ENCODE measurements at regions not wholly inside any gene's neighbourhood (a gene's known extent, or its start where the extent isn't known, plus 50 kb on each side); places are given as distances from the start of the nearest gene placed in this dataset.

DNA sequence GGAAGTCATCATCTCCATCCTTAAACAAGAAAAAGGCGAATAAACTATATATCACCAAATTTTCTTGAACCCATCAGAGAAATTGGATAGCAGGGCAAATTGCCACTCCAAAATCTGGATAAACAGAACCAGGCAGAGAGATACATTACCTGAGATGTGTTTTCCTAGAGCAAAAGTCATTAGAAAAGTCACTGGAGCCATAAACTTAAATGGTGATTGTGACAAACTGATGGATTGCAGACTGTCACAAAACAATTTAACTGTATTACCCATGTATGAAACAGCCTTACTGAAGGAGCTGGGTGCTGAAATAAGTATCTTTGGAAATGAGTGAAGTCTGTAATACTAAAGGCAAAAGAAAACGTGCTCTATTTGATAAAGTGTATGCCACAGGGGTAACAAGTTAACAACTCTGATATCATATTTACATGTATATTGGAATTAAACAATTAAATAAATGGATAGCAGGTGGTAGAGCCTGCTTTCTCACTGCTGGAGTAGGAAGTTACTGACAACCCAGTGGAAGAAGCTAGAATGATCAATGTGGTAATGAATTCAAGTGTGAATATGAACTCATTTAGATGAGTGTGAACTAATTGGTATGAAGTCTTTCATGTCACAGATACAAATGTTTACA lies 186.9 kb downstream of the LMBRD1 start:
- Histone ChIP-seq H3K9me2 (replicated peaks; ENCODE audit: control insufficient read depth, low read length) (no peaks in the 10 kb centered on the region), H3K27me3 (ENCODE audit: control insufficient read depth, low read length) (no peaks in the 10 kb centered on the region), H3K79me2 (ENCODE audit: control insufficient read depth, low read length) (no peaks in the 10 kb centered on the region), H3F3A (ENCODE audit: control insufficient read depth, insufficient read depth) (no peaks in the 10 kb centered on the region), H3K4me3 (ENCODE audit: low read length) (no peak overlapping the region), H3K9me3 (ENCODE audit: control insufficient read depth, insufficient read depth, low read length) (no peaks in the 10 kb centered on the region), H3K4me2 (ENCODE audit: low read length) (no peak overlapping the region), H4K20me1 (ENCODE audit: control insufficient read depth, insufficient read depth, low read depth, low read length) (no peaks in the 10 kb centered on the region), H3K36me3 (ENCODE audit: control insufficient read depth, low read length) (no peaks in the 10 kb centered on the region), H3K27ac (ENCODE audit: low read depth, low read length) (no peak overlapping the region), H3K4me1 (ENCODE audit: control insufficient read depth, low read length) (no peaks in the 10 kb centered on the region)
- no peak for TF ChIP-seq EZH2phosphoT487 (IDR thresholded peaks at IDR 0.05; ENCODE audit: borderline replicate concordance, low read length)
- TF ChIP-seq, protein P1, sequence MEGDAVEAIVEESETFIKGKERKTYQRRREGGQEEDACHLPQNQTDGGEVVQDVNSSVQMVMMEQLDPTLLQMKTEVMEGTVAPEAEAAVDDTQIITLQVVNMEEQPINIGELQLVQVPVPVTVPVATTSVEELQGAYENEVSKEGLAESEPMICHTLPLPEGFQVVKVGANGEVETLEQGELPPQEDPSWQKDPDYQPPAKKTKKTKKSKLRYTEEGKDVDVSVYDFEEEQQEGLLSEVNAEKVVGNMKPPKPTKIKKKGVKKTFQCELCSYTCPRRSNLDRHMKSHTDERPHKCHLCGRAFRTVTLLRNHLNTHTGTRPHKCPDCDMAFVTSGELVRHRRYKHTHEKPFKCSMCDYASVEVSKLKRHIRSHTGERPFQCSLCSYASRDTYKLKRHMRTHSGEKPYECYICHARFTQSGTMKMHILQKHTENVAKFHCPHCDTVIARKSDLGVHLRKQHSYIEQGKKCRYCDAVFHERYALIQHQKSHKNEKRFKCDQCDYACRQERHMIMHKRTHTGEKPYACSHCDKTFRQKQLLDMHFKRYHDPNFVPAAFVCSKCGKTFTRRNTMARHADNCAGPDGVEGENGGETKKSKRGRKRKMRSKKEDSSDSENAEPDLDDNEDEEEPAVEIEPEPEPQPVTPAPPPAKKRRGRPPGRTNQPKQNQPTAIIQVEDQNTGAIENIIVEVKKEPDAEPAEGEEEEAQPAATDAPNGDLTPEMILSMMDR (IDR thresholded peaks at IDR 0.05; ENCODE audit: low read depth, low read length, poor library complexity, severe bottlenecking) = no peak

DNA sequence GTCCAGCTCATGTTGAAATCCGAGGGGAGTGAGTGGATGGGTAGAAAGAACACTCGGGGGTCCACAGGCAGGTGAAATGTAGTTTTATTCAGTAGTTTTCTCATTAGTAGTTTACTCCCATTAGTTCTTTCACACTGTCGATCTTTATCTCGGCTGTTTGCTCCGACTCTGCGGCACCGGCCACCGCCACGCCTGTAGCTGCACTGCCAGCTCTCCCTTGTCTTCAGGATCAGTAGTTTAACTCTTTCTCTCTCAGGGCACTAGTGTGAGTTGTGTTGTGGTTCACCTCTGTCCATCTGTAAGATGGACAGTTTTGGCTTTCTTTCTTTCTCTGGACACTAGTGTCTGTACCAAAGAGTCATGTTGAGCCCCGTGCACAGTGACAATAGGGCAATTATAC lies 195.7 kb downstream of the LMBRD1 start:
- TF ChIP-seq, protein P1 (IDR thresholded peaks at IDR 0.05; ENCODE audit: low read depth, low read length, poor library complexity, severe bottlenecking) = no peak
- TF ChIP-seq EZH2phosphoT487 (IDR thresholded peaks at IDR 0.05; ENCODE audit: borderline replicate concordance, low read length) = no peak
- no peaks in the 10 kb centered on the region for H3K4me1 ChIP-seq (ENCODE audit: control insufficient read depth, low read length)
- no peaks in the 10 kb centered on the region for H3K36me3 ChIP-seq (ENCODE audit: control insufficient read depth, low read length)
- H3K4me2 ChIP-seq (ENCODE audit: low read length) = no peak overlapping the region
- no peak overlapping the region for H3K4me3 ChIP-seq (ENCODE audit: low read length)
- H3K27me3 ChIP-seq (ENCODE audit: control insufficient read depth, low read length) = no peaks in the 10 kb centered on the region
- H3K27ac ChIP-seq (ENCODE audit: low read depth, low read length) = no peak overlapping the region
- H3K9me3 ChIP-seq (ENCODE audit: control insufficient read depth, insufficient read depth, low read length) = no peaks in the 10 kb centered on the region
- H3K79me2 ChIP-seq (ENCODE audit: control insufficient read depth, low read length) = no peaks in the 10 kb centered on the region
- no peaks in the 10 kb centered on the region for H4K20me1 ChIP-seq (ENCODE audit: control insufficient read depth, insufficient read depth, low read depth, low read length)
- H3F3A ChIP-seq (ENCODE audit: control insufficient read depth, insufficient read depth) = no peaks in the 10 kb centered on the region
- no peaks in the 10 kb centered on the region for H3K9me2 ChIP-seq (replicated peaks; ENCODE audit: control insufficient read depth, low read length)

DNA sequence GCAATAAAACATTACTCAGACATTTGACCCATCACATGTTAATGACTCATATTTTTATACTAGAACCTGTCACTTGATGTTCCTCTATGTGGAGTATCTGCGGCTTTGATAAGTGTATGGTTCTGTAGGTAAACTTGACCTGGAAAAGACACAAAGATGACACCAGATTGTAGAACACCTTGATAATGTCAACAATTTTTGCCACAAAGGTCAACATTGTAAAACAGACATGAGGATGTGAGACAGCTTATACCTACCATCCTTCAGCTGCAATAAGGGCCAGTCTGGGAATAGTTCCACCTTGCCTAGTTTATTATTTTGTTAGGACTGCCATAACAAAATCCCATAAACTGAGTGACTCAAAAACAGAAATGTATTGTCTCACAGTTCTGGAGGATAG lies 202.4 kb downstream of the LMBRD1 start:
- H3K4me2 ChIP-seq (ENCODE audit: low read length) = no peak overlapping the region
- H3K9me2 ChIP-seq (replicated peaks; ENCODE audit: control insufficient read depth, low read length) = no peaks in the 10 kb centered on the region
- H3K27ac ChIP-seq (ENCODE audit: low read depth, low read length) = no peak overlapping the region
- no peaks in the 10 kb centered on the region for H3K36me3 ChIP-seq (ENCODE audit: control insufficient read depth, low read length)
- no peaks in the 10 kb centered on the region for H3K27me3 ChIP-seq (ENCODE audit: control insufficient read depth, low read length)
- H3F3A ChIP-seq (ENCODE audit: control insufficient read depth, insufficient read depth) = no peaks in the 10 kb centered on the region
- no peak overlapping the region for H3K4me3 ChIP-seq (ENCODE audit: low read length)
- H4K20me1 ChIP-seq (ENCODE audit: control insufficient read depth, insufficient read depth, low read depth, low read length) = no peaks in the 10 kb centered on the region
- no peak for TF ChIP-seq EZH2phosphoT487 (IDR thresholded peaks at IDR 0.05; ENCODE audit: borderline replicate concordance, low read length)
- TF ChIP-seq, protein P1 (IDR thresholded peaks at IDR 0.05; ENCODE audit: low read depth, low read length, poor library complexity, severe bottlenecking) = no peak
- no peaks in the 10 kb centered on the region for H3K4me1 ChIP-seq (ENCODE audit: control insufficient read depth, low read length)
- H3K9me3 ChIP-seq (ENCODE audit: control insufficient read depth, insufficient read depth, low read length) = no peaks in the 10 kb centered on the region
- H3K79me2 ChIP-seq (ENCODE audit: control insufficient read depth, low read length) = no peaks in the 10 kb centered on the region
